Stomach (tissue), 8 donors: ENCODE measurements at regions not wholly inside any gene's neighbourhood (a gene's known extent, or its start where the extent isn't known, plus 50 kb on each side); places are given as distances from the start of the nearest gene placed in this dataset.

ENCODE experiments used
- DNase-seq, 2 donors: peaks; one replicate each; pipeline versions ENCODE4 v3.0.0 to v3.0.0-alpha.2; 2013 to 2019
- H3K27ac ChIP-seq, 5 donors: fragments of 200-600 bp in 4 of 5; sonication (generic) in 4 of 5; one replicate each; pipeline ENCODE4 v1.5.1; 2013 to 2019; ENCODE audit warnings: mild to moderate bottlenecking in 1 of 5, moderate library complexity in 1 of 5
- H3K27me3 ChIP-seq, 3 donors: fragments of 200-600 bp; sonication (generic); one replicate each; pipeline ENCODE4 v1.5.1; 2017 to 2019; ENCODE audit warnings: mixed run types in 1 of 3
- H3K36me3 ChIP-seq, 4 donors: fragments of 200-600 bp; sonication (generic); 1 replicate in 3 of 4; 2 replicates in 1 of 4; pipeline ENCODE4 v1.5.1; 2016 to 2019
- H3K4me1 ChIP-seq, 4 donors: fragments of 200-600 bp; sonication (generic); one replicate each; pipeline ENCODE4 v1.5.1; 2016 to 2019
- H3K4me3 ChIP-seq, 4 donors: fragments of 200-600 bp; sonication (generic) in 3 of 4; one replicate each; pipeline ENCODE4 v1.5.1; 2016 to 2019; ENCODE audit warnings: mild to moderate bottlenecking in 1 of 4
- H3K9me3 ChIP-seq, 4 donors: fragments of 200-600 bp; sonication (generic); one replicate each; pipeline ENCODE4 v1.5.1; 2016 to 2019
- EP300 ChIP-seq: sonication (generic); formaldehyde crosslinking; IDR thresholded peaks from one replicate; pipeline ENCODE4 v1.6.1; 2017; ENCODE audit warnings: antibody characterized with exemption
- POLR2A ChIP-seq, 4 donors: fragments of 450-650 bp; IDR thresholded peaks; one replicate each; pipeline ENCODE4 v1.6.1; 2016; ENCODE audit warnings: antibody characterized with exemption in 4 of 4, control low read depth in 2 of 4, mild to moderate bottlenecking in 1 of 4, moderate library complexity in 1 of 4
- POLR2AphosphoS5 ChIP-seq, 3 donors: sonication (generic); formaldehyde crosslinking; IDR thresholded peaks; one replicate each; pipeline ENCODE4 v1.6.1; 2016; ENCODE audit warnings: antibody characterized with exemption in 3 of 3
- WGBS, 5 donors: extraction: QIAGEN DNeasy Blood & Tissue Kit in 3 of 5; methylation state at CpG; one replicate each; pipeline versions ENCODE4 v1.1.5 to v1.1.7; 2013 to 2018; 5-methylcytosine and 5-hydroxymethylcytosine counted together
- intact Hi-C: fragments of 100-400 bp; cut with DNase I; formaldehyde crosslinking; loops from one replicate; pipeline ENCODE4 v1.15.1; 2023; ENCODE audit warnings: low total_unique reads
- TF ChIP-seq, protein P1 (sequence below), 7 experiments: fragments of 450-650 bp in 4 of 7; fragments of 200-600 bp in 3 of 7; sonication (generic) in 3 of 7; IDR thresholded peaks; one replicate each; pipeline ENCODE4 v1.5.1; 2016 to 2019; ENCODE audit warnings: antibody characterized with exemption in 7 of 7, control low read depth in 2 of 7, mild to moderate bottlenecking in 1 of 7
- donor health status: healthy with polysubstance abuse.
- donor health status: Bipolar disorder and iron deficiency.
- donor health status: healthy.

DNA sequence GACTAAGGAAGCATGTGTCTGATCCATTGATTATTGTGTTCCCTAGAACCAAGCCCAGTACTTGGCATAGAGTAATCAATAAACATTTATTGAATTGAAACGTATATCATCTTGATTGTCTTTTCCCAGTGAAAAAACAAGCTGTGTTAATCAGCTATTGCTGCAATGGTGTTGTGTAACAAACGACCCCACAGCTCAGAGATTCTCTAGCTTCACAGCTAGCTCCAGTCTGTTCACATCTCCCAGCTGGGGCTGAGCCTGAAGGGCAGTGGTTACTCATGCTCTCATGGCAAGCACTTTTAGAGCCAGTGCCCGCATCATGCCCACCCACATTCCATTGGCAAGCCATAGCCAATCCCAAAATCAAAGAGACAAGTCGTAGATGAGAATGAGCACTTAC lies 237.4 kb upstream of the RAB4A start:
- H3K27me3 ChIP-seq: no peaks in the 10 kb centered on the region
- intact Hi-C loops: no loop called here
- H3K4me3 ChIP-seq: no peak overlapping the region
- H3K9me3 ChIP-seq: no peaks in the 10 kb centered on the region
- 76 to 86% (median 80%) methylated on average over 4 of the region's 4 CpGs for WGBS, 5 donors
- TF ChIP-seq, protein P1, sequence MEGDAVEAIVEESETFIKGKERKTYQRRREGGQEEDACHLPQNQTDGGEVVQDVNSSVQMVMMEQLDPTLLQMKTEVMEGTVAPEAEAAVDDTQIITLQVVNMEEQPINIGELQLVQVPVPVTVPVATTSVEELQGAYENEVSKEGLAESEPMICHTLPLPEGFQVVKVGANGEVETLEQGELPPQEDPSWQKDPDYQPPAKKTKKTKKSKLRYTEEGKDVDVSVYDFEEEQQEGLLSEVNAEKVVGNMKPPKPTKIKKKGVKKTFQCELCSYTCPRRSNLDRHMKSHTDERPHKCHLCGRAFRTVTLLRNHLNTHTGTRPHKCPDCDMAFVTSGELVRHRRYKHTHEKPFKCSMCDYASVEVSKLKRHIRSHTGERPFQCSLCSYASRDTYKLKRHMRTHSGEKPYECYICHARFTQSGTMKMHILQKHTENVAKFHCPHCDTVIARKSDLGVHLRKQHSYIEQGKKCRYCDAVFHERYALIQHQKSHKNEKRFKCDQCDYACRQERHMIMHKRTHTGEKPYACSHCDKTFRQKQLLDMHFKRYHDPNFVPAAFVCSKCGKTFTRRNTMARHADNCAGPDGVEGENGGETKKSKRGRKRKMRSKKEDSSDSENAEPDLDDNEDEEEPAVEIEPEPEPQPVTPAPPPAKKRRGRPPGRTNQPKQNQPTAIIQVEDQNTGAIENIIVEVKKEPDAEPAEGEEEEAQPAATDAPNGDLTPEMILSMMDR (IDR thresholded peaks at IDR 0.05): no peak
- TF ChIP-seq EP300 (no peak), POLR2A (IDR thresholded peaks at IDR 0.05) (no peak), POLR2AphosphoS5 (IDR thresholded peaks at IDR 0.05) (no peak)
- H3K4me1 ChIP-seq: peaks cover 0 to 17% (median 7%) of the 10 kb centered on the region in 4 donors
- no peak overlapping the region for H3K27ac ChIP-seq
- no peaks in the 10 kb centered on the region for H3K36me3 ChIP-seq
- no peak for DNase-seq

- intact Hi-C loops: no loop called here
- WGBS, 5 donors: 72 to 91% (median 82%) methylated on average over 3 of the region's 3 CpGs
- H3K27ac ChIP-seq: no peak overlapping the region
Observed at GRCh38 chr1:229034342-229034741, 236.6 kb upstream of the RAB4A start.

GRCh38 chr1:229035054-229035747 lies 235.7 kb upstream of the RAB4A start:
- H3K9me3 ChIP-seq: no peaks in the 10 kb centered on the region
- intact Hi-C loops: no loop called here
- WGBS, 5 donors: 75 to 85% (median 84%) methylated on average over 6 of the region's 6 CpGs
- H3K4me1 ChIP-seq: peaks cover 0 to 17% (median 7%) of the 10 kb centered on the region in 4 donors
- no peak overlapping the region for H3K4me3 ChIP-seq
- H3K27me3 ChIP-seq: no peaks in the 10 kb centered on the region
- TF ChIP-seq POLR2AphosphoS5 (IDR thresholded peaks at IDR 0.05) (no peak), EP300 (no peak), POLR2A (IDR thresholded peaks at IDR 0.05) (no peak)
- TF ChIP-seq, protein P1 (IDR thresholded peaks at IDR 0.05): no peak
- no peak for DNase-seq
- no peaks in the 10 kb centered on the region for H3K36me3 ChIP-seq
- H3K27ac ChIP-seq: no peak overlapping the region

More at GRCh38 chr1:229034342-229034741, 236.6 kb upstream of the RAB4A start:
- H3K4me1 ChIP-seq: peaks cover 0 to 17% (median 7%) of the 10 kb centered on the region in 4 donors
- H3K4me3 ChIP-seq: no peak overlapping the region
- no peaks in the 10 kb centered on the region for H3K27me3 ChIP-seq
- DNase-seq: peak in 1 of 2 donors; percentile 85
- H3K36me3 ChIP-seq: no peaks in the 10 kb centered on the region
- TF ChIP-seq, protein P1 (IDR thresholded peaks at IDR 0.05): no peak
- TF ChIP-seq POLR2A (IDR thresholded peaks at IDR 0.05) (no peak), POLR2AphosphoS5 (IDR thresholded peaks at IDR 0.05) (no peak), EP300 (no peak)
- H3K9me3 ChIP-seq: no peaks in the 10 kb centered on the region

GRCh38 chr1:229035748-229036082 lies 235.2 kb upstream of the RAB4A start:
- no peak for TF ChIP-seq POLR2A (IDR thresholded peaks at IDR 0.05)
- TF ChIP-seq POLR2AphosphoS5 (IDR thresholded peaks at IDR 0.05): no peak
- TF ChIP-seq EP300: no peak
- TF ChIP-seq, protein P1 (IDR thresholded peaks at IDR 0.05): no peak
- Histone ChIP-seq H3K9me3 (no peaks in the 10 kb centered on the region), H3K4me1 (peaks cover 0 to 17% (median 7%) of the 10 kb centered on the region in 4 donors), H3K36me3 (no peaks in the 10 kb centered on the region), H3K4me3 (no peak overlapping the region), H3K27me3 (no peaks in the 10 kb centered on the region), H3K27ac (no peak overlapping the region)
- intact Hi-C loops: no loop called here
- DNase-seq: no peak
- WGBS, 5 donors: 68 to 84% (median 80%) methylated on average over 2 of the region's 2 CpGs
